ENCODE measurements at regions not wholly inside any gene's neighbourhood (a gene's known extent, or its start where the extent isn't known, plus 50 kb on each side); places are given as distances from the start of the nearest gene placed in this dataset.

GRCh38 chr9:99401680-99402504, 179.8 kb downstream of the SEC61B start:
- DNase-seq, result no peak

GRCh38 chr9:99403371-99403770, 181.3 kb downstream of the SEC61B start:
- no peak for DNase-seq

- DNase-seq, result no peak
These were observed 183.3 kb downstream of the SEC61B start for GRCh38 chr9:99405359-99405758.

GRCh38 chr9:99406939-99407338, 184.9 kb downstream of the SEC61B start:
- no peak for DNase-seq

GRCh38 chr9:99411068-99411467, 189.0 kb downstream of the SEC61B start:
- no peak for DNase-seq

- DNase-seq, result no peak
These were observed 189.5 kb downstream of the SEC61B start for GRCh38 chr9:99411479-99412115.

- no peak for DNase-seq
These were observed 190.5 kb downstream of the SEC61B start for GRCh38 chr9:99412606-99413005.

- DNase-seq, result no peak
These were observed 192.2 kb downstream of the SEC61B start for GRCh38 chr9:99414321-99414720.

- DNase-seq, result no peak
These were observed 193.5 kb downstream of the SEC61B start for GRCh38 chr9:99415606-99416005.

- DNase-seq, result no peak
These were observed 193.9 kb downstream of the SEC61B start for GRCh38 chr9:99416007-99416406.

GRCh38 chr9:99419070-99419469, 197.0 kb downstream of the SEC61B start:
- DNase-seq, result no peak

- DNase-seq, result no peak
These were observed 199.3 kb downstream of the SEC61B start for GRCh38 chr9:99421369-99421768.

GRCh38 chr9:99425124-99425523, 203.0 kb downstream of the SEC61B start:
- DNase-seq, result no peak

- no peak for DNase-seq
These were observed 204.1 kb downstream of the SEC61B start for GRCh38 chr9:99425923-99426842.

- no peak for DNase-seq
These were observed 205.2 kb downstream of the SEC61B start for GRCh38 chr9:99427260-99427659.

GRCh38 chr9:99430301-99430700, 208.2 kb downstream of the SEC61B start:
- DNase-seq, result no peak

- DNase-seq, result no peak
These were observed 209.0 kb downstream of the SEC61B start for GRCh38 chr9:99431103-99431502.

GRCh38 chr9:99432075-99432474, 210.0 kb downstream of the SEC61B start:
- DNase-seq, result no peak

- no peak for DNase-seq
These were observed 211.0 kb downstream of the SEC61B start for GRCh38 chr9:99433095-99433494.

GRCh38 chr9:99433555-99433954, 211.5 kb downstream of the SEC61B start:
- DNase-seq, result peak; percentile 76

GRCh38 chr9:99436616-99437015, 214.5 kb downstream of the SEC61B start:
- no peak for DNase-seq

- no peak for DNase-seq
These were observed 215.1 kb downstream of the SEC61B start for GRCh38 chr9:99437145-99437544.

GRCh38 chr9:99438596-99438995, 216.5 kb downstream of the SEC61B start:
- DNase-seq, result no peak

Data from activated CD8-positive, alpha-beta memory T cell treated with anti-CD3 and anti-CD28 coated beads for 24 hours (primary cell).